ENCODE measurements at regions not wholly inside any gene's neighbourhood (a gene's known extent, or its start where the extent isn't known, plus 50 kb on each side); places are given as distances from the start of the nearest gene placed in this dataset.

DNA sequence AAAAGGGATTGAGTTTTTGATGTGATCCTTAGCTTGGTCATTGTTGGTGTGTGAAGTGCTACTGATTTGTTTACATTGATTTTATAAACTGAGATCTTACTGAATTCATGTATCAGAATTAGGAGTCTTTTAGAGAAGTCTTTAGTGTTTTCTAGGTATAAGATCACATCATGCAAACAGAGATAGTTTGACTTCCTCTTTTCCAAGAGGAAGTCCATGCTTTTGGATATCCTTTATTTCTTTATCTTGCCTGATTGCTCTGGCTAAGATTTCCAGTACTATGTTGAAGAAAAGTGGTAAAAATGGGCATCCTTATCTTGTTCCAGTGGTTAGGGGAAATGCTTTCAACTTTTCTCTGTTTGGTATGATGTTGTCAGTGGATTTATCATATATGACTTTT is 561.2 kb upstream of the SLITRK1 start:
- H3K27ac ChIP-seq (ENCODE audit: low read depth, low read length), result no peak overlapping the region
- no peaks in the 10 kb centered on the region for H3K27me3 ChIP-seq (ENCODE audit: insufficient read depth, low read length)
- ChIA-PET RAD21 (ENCODE audit: low non-redundant PET in 1 of 2, low total read pairs in 2 of 2, uncharacterized antibody in 2 of 2, unreplicated experiment in 2 of 2) (no interaction called here), POLR2A (no interaction called here), CTCF (no interaction called here)
- no peaks in the 10 kb centered on the region for H3K9me3 ChIP-seq (ENCODE audit: control insufficient read depth in 1 of 2, insufficient read depth in 1 of 2, low read depth in 1 of 2, low read length in 2 of 2)
- H3K79me2 ChIP-seq (ENCODE audit: insufficient read depth, low read length), result no peaks in the 10 kb centered on the region
- TF ChIP-seq ZFX (IDR thresholded peaks at IDR 0.05), result no peak
- TF ChIP-seq, protein P1, sequence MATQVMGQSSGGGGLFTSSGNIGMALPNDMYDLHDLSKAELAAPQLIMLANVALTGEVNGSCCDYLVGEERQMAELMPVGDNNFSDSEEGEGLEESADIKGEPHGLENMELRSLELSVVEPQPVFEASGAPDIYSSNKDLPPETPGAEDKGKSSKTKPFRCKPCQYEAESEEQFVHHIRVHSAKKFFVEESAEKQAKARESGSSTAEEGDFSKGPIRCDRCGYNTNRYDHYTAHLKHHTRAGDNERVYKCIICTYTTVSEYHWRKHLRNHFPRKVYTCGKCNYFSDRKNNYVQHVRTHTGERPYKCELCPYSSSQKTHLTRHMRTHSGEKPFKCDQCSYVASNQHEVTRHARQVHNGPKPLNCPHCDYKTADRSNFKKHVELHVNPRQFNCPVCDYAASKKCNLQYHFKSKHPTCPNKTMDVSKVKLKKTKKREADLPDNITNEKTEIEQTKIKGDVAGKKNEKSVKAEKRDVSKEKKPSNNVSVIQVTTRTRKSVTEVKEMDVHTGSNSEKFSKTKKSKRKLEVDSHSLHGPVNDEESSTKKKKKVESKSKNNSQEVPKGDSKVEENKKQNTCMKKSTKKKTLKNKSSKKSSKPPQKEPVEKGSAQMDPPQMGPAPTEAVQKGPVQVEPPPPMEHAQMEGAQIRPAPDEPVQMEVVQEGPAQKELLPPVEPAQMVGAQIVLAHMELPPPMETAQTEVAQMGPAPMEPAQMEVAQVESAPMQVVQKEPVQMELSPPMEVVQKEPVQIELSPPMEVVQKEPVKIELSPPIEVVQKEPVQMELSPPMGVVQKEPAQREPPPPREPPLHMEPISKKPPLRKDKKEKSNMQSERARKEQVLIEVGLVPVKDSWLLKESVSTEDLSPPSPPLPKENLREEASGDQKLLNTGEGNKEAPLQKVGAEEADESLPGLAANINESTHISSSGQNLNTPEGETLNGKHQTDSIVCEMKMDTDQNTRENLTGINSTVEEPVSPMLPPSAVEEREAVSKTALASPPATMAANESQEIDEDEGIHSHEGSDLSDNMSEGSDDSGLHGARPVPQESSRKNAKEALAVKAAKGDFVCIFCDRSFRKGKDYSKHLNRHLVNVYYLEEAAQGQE (IDR thresholded peaks at IDR 0.05; ENCODE audit: low read depth), result no peak
- TF ChIP-seq, protein P2, sequence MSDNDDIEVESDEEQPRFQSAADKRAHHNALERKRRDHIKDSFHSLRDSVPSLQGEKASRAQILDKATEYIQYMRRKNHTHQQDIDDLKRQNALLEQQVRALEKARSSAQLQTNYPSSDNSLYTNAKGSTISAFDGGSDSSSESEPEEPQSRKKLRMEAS (IDR thresholded peaks at IDR 0.05), result no peak
- H3K9me2 ChIP-seq (ENCODE audit: insufficient read depth), result no peaks in the 10 kb centered on the region
- intact Hi-C loops (cut with micrococcal nuclease), result no loop called here
- H3K4me1 ChIP-seq (ENCODE audit: control insufficient read depth in 1 of 2, insufficient read depth in 2 of 2, low read length in 2 of 2), result no peaks in the 10 kb centered on the region
- H3K36me3 ChIP-seq (ENCODE audit: control insufficient read depth in 1 of 2, insufficient read depth in 2 of 2, low read length in 2 of 2), result no peaks in the 10 kb centered on the region
- H2AFZ ChIP-seq (ENCODE audit: low read depth, low read length, poor library complexity, severe bottlenecking), result no peak overlapping the region
- no peak overlapping the region for H3K9ac ChIP-seq (ENCODE audit: low read length)
- no peak overlapping the region for H3K4me3 ChIP-seq (replicated peaks in 1 of 2; ENCODE audit: low read depth in 1 of 2, low read length in 2 of 2)
- no peak overlapping the region for H3K4me2 ChIP-seq (ENCODE audit: low read length)
- ATAC-seq, result no peak
- no TSS peak for BruUV-seq (replicated peaks)
- H4K20me1 ChIP-seq (ENCODE audit: insufficient read depth), result no peaks in the 10 kb centered on the region
- DNase-seq (ENCODE audit: low read depth, low spot score), result no peak

DNA sequence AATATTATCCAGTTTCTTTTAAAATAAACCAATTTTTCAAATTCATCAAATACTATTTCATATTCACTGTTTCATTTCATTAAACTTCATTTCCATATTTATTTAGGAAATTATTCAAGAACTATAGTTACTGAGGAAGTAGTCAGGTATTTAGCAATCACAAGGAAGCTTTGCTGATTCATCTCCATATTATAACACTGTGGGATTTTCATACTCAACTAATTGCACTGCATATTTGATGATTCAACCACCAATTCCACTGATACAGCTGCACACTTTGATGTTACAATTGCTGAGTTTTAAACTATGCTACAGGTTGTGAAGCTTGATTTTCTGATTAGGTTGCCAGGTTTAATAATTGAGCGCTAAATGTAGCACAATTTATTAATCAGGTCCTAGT is 556.8 kb upstream of the SLITRK1 start:
- ChIA-PET CTCF (no interaction called here), POLR2A (no interaction called here), RAD21 (ENCODE audit: low non-redundant PET in 1 of 2, low total read pairs in 2 of 2, uncharacterized antibody in 2 of 2, unreplicated experiment in 2 of 2) (no interaction called here)
- no peaks in the 10 kb centered on the region for H4K20me1 ChIP-seq (ENCODE audit: insufficient read depth)
- H3K27ac ChIP-seq (ENCODE audit: low read depth, low read length), result no peak overlapping the region
- no peak overlapping the region for H3K4me3 ChIP-seq (replicated peaks in 1 of 2; ENCODE audit: low read depth in 1 of 2, low read length in 2 of 2)
- intact Hi-C loops (cut with micrococcal nuclease), result no loop called here
- no peak overlapping the region for H3K9ac ChIP-seq (ENCODE audit: low read length)
- no TSS peak for BruUV-seq (replicated peaks)
- H3K36me3 ChIP-seq (ENCODE audit: control insufficient read depth in 1 of 2, insufficient read depth in 2 of 2, low read length in 2 of 2), result no peaks in the 10 kb centered on the region
- H3K4me1 ChIP-seq (ENCODE audit: control insufficient read depth in 1 of 2, insufficient read depth in 2 of 2, low read length in 2 of 2), result no peaks in the 10 kb centered on the region
- no peaks in the 10 kb centered on the region for H3K27me3 ChIP-seq (ENCODE audit: insufficient read depth, low read length)
- no peak overlapping the region for H2AFZ ChIP-seq (ENCODE audit: low read depth, low read length, poor library complexity, severe bottlenecking)
- ATAC-seq (no peak), DNase-seq (ENCODE audit: low read depth, low spot score) (no peak)
- TF ChIP-seq ZFX (IDR thresholded peaks at IDR 0.05) (no peak), JUND (IDR thresholded peaks at IDR 0.05) (no peak), ELF1 (IDR thresholded peaks at IDR 0.05; ENCODE audit: borderline replicate concordance, low read depth) (no peak), RAD21 (IDR thresholded peaks at IDR 0.05; ENCODE audit: low read depth) (no peak), EZH2 (IDR thresholded peaks at IDR 0.05) (no peak), POLR2AphosphoS5 (IDR thresholded peaks at IDR 0.05; ENCODE audit: low read depth, low read length) (no peak)
- TF ChIP-seq, protein P1 (IDR thresholded peaks at IDR 0.05; ENCODE audit: low read depth), result no peak
- TF ChIP-seq, protein P2 (IDR thresholded peaks at IDR 0.05), result no peak
- H3K9me2 ChIP-seq (ENCODE audit: insufficient read depth), result no peaks in the 10 kb centered on the region
- no peak overlapping the region for H3K4me2 ChIP-seq (ENCODE audit: low read length)
- H3K9me3 ChIP-seq (ENCODE audit: control insufficient read depth in 1 of 2, insufficient read depth in 1 of 2, low read depth in 1 of 2, low read length in 2 of 2), result no peaks in the 10 kb centered on the region
- H3K79me2 ChIP-seq (ENCODE audit: insufficient read depth, low read length), result no peaks in the 10 kb centered on the region

Data from HCT116 (cell line).